ENCODE measurements at regions not wholly inside any gene's neighbourhood (a gene's known extent, or its start where the extent isn't known, plus 50 kb on each side); places are given as distances from the start of the nearest gene placed in this dataset.
A peak's percentile ranks its signal among the peaks of the same experiment; 100 is the strongest.
"Not testable (repeated sequence)": the region's sequence is repeated elsewhere in the genome, so short reads cannot be mapped to it uniquely, and the experiment has no call there.

- ATAC-seq; DNase-seq (ENCODE audit: low spot score); intact Hi-C loops (cut with DNase I): not testable (repeated sequence)
Measured at GRCh38 chr11:48902153-48902450, 81.6 kb downstream of the TRIM51G start.

- ATAC-seq; intact Hi-C loops (cut with DNase I); DNase-seq (ENCODE audit: low spot score): not testable (repeated sequence)
Measured at GRCh38 chr11:48901381-48902152, 82.1 kb downstream of the TRIM51G start.

- DNase-seq (ENCODE audit: low spot score); ATAC-seq; intact Hi-C loops (cut with DNase I): not testable (repeated sequence)
Measured at GRCh38 chr11:48900801-48901181, 82.9 kb downstream of the TRIM51G start.

GRCh38 chr11:48900131-48900800, 83.4 kb downstream of the TRIM51G start:
- ATAC-seq: no peak
- no peak for DNase-seq (ENCODE audit: low spot score)
- intact Hi-C loops (cut with DNase I): no loop called here

GRCh38 chr11:48880021-48880441, 103.7 kb downstream of the TRIM51G start:
- DNase-seq (ENCODE audit: low spot score) (peak; percentile 31), ATAC-seq (no peak)
- intact Hi-C loops (cut with DNase I): no loop called here

- ATAC-seq (no peak), DNase-seq (ENCODE audit: low spot score) (no peak)
- intact Hi-C loops (cut with DNase I): no loop called here
Measured at GRCh38 chr11:48879256-48879655, 104.4 kb downstream of the TRIM51G start.

All from sciatic nerve (tissue), 2 donors.